ENCODE measurements at regions not wholly inside any gene's neighbourhood (a gene's known extent, or its start where the extent isn't known, plus 50 kb on each side); places are given as distances from the start of the nearest gene placed in this dataset.

DNA sequence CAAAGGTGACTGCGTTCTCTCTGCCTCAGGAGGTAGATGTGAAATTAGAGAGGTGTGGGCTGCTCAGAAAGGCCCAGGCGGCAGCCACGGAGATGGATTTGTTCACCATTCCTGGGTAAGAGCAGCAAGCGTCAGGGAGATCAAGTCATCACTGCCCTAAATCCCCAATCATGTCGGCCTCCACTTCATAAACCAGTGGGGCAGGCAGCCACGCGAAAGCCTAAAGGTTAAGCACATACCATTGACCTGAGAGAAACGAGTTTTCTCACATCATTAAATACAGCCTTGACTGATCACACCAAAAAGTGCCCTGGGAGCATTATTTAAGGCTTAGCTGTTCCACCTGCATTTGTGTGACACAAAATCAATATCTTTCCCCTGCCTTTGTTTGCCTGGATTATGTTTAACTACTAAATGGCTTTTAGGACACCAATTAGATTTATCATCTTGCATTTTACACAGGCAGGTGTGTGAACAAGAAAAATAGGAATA is 50.7 kb upstream of the FOXB1 start:
- peak; percentile 66 for DNase-seq

DNA sequence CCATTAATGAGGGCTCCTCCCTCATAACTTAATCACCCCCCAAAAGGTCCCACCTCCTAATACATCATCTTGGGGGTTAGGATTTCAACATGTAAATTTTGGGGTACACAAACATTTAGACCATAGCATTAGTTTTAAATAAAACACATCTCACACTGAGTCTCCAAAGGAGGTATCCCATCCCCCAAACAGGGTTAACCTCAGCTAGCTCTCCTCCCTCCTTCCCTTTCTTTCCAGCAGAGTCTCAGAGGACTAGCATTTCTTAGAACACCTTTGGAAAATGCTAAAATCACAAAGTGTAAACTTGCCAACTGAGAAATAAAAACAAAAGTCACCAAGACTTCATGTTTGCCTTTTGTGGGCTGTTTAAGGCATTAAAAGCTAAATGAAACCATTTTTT is 51.2 kb upstream of the FOXB1 start:
- DNase-seq: no peak

GRCh38 chr15:59950603-59951388 is 53.3 kb upstream of the FOXB1 start:
- no peak for DNase-seq

DNA sequence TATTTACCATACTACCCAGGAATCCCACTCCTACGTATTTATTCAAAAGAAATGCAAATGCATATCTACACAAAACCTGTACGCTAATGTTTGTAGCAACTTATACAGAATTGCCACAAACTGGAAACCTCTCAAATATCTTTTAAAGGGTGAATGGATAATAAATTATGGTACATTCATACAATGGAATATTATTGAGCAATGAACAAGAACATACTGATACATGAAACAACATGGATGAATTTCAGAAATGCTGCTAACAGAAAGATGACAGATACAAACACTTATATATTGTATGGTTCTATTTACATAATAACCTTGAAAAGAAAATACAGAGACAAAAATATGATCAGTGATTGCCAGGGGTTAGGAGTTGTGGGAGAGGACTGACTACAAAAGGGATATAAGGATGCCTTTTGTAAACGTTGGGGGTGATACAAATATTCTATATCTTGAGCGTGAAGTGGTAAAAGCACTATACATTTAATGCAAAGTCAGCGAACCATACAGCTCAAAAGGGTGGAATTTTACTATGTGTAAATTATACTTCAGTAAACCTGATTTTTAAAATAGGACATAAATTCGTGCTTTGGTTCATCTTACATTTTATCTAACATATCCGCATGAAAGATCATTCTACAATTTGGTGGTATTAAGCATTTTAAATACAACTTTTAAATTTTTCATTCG is 55.0 kb upstream of the FOXB1 start:
- no peak for DNase-seq

DNA sequence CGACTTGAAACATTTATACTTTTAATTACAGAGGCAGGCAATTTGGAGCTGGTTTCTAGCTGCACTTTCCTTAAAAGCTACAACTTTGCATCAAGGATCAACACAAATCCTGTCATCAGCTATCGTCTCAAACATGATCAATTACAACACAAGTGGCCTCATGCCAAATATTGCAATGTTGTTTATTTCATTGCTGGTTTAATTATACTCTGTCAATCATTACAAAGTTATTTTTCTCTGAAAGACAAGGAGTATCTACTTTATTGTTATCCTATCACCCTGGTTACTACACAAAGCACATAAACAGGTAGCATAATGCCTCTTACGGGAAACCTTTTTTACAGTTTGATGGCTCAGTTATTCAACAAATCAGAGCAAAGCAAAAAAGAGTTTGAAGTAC is 58.0 kb upstream of the FOXB1 start:
- DNase-seq: no peak

DNA sequence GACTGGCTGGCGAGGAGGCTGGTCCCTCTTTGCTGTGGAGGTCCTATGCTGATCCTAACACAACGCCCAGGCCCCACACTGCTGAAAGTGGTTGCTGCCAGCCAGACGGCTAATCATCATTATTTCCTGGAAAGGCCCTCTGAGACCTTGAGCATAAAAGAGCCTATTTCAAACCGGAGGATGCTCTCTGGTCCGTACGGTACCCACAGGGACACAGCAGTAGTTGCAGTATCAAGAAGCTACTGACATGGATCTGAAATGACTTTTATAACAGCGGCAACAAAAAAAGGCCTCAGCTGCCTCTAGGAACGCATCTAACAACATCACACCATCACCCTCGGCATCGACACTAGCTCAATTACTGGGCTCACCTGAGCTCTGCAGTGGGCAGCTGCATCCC is 59.1 kb upstream of the FOXB1 start:
- peak; percentile 16 for DNase-seq

- no peak for DNase-seq
Observed at GRCh38 chr15:59941612-59942011, 62.5 kb upstream of the FOXB1 start.

DNA sequence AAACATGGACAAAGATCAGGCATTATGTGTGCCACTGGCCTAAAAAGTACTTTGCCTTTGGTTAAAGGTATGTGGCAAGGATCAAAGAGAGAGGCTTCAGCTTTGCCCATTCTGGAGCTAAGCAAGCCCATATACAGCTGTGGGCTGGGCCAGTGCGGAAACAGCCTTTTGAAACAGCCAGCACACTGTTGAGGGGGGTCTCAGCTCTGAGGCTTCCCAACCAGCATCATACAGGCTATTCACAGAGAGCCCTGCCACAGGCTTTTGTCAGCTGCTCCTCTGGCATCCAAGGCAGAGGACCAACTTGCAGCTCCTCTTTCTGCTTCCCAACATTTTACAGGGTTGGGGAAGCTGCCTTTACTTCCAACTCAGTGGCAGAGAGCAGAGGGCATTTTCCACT is 63.2 kb upstream of the FOXB1 start:
- no peak for DNase-seq

DNA sequence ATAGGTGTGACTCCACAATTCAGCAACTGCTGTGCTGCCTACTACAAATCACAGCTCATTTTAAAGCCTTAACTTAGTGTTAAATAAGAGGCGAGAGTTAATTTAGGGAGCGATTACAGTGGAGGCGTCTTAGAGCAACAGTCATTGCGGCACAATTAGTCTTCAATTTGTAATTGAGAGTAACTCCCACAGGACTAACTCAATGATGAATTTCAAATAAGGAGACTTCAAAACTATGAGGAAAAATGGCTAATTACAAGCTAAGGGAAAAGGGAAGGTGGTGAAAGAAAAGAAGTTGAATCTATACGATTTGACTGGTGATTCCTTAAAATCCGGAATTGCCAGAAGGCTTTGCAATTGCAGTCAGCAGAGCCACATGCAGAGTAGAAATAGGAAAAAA is 63.7 kb upstream of the FOXB1 start:
- no peak for DNase-seq

- no peak for DNase-seq
Observed at GRCh38 chr15:59936741-59937140, 67.4 kb upstream of the FOXB1 start.

DNA sequence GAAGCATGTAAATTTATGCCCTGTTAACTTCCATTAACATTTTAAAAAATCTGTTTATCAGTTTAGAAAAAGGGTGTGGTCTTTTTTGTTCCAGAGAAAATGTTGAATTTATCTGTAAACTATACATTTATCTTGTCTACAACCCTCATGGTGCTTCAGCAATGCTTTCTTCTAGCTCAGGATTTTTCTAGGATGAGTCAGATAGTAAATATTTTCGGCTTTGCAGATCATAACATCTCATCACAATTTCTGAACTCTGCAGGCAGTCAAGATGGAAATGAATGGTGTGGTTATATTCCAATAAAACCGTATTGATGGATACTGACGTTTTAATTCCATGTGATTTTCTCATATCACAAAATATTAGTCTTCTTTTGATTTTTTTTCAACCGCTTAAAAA is 70.5 kb upstream of the FOXB1 start:
- DNase-seq: no peak

GRCh38 chr15:59931646-59932261 is 72.4 kb upstream of the FOXB1 start:
- DNase-seq: no peak

GRCh38 chr15:59924812-59925522 is 79.1 kb upstream of the FOXB1 start:
- DNase-seq: no peak

GRCh38 chr15:59924096-59924495 is 80.0 kb upstream of the FOXB1 start:
- DNase-seq: no peak

GRCh38 chr15:59923508-59923907 is 80.6 kb upstream of the FOXB1 start:
- DNase-seq: no peak

DNA sequence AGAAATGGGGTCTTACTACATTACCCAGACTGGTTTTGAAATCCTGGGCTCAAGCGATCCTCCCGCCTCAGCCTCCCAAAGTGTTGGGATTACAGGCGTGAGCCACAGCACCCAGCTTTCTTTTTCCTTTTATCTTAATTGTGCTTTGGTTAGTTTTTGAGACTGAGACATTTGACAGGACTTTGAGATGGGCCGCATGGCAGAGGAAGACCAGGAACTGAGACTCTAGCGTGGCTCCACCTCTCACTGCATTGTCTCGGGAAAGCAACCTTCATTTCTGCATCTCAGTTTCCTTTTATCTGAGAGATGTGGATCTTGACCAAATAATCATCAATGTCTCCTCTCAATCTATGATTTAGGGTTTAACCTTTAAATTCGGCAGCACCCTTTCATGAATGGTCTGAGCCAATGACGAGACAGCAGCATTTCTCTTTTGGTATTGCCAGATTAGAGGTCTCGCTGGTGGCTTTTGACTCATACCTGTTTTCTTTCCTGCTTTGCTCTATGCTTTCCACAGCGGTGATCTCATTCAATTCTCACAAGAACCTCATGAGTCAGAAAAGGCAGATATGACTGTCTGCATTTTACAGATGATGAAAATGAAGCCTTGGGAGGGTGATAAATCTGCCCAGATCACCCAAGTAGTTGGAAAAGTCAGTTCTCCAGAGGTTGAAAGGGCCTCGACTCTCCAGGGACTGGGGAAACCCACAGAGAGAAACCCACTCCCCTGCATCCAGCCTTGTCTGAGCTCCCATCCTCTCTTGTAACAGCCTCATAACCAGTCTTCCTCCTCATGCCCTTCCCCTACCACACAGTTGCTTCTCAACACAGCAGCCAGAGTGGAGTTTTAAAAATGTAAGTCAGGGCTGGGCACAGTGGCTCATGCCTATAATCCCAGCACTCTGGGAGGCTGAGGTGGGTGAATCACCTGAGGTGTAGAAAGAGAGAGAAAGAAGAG is 84.8 kb upstream of the FOXB1 start:
- no peak for DNase-seq

DNA sequence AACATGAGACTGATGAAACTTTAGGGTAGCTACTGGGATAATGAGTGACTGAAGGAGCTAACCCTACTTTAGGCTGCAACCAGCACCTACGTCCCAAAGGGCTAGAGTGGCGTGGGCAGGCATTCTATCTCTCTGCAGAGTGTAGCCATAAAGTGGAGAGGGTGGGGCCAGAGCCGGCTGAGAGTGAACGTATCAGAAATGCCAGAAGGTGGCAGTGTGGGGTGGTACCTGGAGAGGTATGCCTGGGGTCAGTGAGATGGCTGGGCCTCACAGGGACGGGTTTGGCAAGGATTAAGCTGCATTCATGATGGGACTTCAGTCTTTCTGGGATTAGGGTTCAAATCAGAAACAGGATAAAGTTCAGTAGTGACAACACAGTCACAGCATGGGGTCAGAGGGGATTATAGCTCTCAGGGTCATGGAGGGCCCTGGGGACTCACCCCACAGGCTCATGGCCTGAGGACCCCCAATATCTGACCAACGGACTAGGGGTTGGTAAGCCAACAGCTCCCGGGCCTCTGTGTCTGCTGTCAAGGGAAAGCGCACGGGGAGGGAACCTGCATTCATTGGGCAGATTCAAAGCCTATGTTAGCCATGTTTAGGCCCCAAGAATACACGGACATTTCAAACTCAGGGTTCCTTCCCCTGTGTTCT is 86.5 kb upstream of the FOXB1 start:
- peak; percentile 59 for DNase-seq

DNA sequence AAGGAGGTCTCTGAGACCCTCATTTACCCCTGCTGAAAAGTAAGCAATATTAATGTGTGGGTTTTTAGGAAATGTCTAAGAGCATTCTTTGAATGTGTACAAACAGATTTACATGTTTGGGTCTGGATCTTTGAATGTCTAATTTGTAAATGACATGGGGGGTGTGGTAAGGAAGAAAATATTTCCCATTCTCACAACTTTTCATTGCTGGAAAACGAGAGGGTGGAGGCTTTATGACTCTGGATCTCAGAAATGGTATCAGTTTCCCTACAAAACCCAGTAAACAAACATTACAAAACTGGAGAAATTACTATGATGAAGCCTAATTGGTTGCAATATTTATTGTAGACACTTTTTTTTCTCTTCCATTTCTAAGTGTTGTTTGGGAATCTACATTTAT is 98.1 kb upstream of the FOXB1 start:
- no peak for DNase-seq

DNA sequence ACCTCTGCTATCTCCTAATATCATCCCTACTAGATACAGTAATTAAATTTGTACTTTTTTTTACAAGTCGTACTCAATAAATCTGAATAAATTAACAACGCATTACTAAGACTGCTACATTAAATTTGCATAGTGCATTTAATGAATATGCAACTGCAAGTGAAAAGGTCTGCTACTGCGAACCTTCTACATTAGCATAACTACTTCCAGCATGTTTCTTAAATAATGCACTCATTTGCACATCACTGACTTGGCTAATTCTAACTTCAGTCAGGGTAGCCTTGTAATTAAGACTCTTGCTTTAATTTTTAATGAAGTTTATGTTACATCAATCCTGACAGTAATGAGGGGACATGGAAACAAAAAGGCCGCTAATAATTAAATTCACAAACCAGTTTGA is 98.9 kb upstream of the FOXB1 start:
- DNase-seq: no peak

DNA sequence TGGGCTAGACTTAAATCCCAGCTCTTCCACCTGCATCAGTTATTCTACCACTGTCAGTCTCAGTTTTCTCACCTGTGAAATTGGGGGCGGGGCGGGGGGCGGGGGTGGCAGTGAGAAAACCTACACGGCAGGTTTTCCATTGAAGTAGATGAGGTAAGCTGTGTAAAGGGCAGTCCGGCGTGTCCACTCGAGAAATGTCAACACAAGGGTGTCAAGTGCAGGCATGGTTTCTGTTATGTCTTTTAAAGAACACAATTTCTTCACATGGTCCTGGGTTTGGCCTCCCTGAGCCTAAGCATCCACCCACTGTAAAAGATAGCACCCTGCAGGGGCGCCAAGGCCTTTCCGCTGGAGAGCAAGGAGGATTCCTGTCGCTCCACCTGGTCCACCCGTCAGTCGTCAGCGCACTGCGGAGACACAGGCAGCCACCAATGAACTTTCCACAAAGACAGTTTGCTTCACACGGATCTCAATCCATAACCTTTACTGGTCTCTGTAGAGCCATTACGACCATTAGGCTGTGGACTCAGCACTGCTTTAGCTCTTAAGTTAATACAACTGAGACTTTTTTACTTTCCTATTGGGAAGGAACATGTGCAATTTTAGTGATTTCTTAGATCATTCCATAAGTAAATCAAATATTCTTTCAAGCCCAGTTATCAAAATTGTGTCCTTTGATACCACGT is 99.5 kb upstream of the FOXB1 start:
- DNase-seq: no peak

DNA sequence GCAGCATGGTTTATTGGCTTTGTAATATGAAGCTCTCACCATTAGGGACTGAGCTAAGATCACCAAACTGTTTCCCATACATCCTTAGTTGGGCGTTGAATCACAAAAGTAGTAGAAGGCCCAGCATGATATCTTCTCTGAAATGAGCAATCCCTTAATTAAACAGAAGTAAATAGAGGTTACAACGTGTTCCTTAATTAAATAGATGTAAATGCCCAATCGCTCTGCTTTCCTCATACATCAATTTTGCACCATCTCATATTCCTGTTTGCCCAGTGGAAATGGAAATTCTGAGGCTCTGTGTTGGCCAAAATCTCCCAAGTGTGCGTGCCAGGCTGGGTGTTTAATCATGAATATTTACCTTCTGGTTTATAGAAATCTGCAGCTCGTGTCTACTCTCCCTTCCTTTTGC is 107.4 kb upstream of the FOXB1 start:
- no peak for DNase-seq

Data from eye (tissue), 1 donor.